ENCODE measurements at regions not wholly inside any gene's neighbourhood (a gene's known extent, or its start where the extent isn't known, plus 50 kb on each side); places are given as distances from the start of the nearest gene placed in this dataset.

DNA sequence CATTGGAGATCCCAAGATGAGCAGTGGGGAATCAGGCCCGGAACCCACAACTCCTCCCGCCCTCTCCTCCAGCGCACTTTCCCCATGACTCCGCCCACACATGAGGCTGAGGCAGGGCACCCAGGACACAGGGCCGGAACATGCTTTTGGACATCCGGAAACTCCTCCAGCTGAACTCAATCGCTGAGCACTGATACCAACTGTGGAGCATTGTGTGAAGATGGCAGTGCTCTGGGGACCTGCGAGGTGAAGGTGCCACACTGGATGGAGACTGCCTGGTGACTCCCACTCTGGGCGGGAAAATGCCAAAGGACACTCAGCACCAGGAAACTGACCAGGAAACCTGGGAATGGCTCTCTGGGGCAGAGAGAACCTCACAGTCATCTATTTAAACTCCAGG lies 189.1 kb downstream of the FAM43A start (continued):
- TF ChIP-seq, protein P1, sequence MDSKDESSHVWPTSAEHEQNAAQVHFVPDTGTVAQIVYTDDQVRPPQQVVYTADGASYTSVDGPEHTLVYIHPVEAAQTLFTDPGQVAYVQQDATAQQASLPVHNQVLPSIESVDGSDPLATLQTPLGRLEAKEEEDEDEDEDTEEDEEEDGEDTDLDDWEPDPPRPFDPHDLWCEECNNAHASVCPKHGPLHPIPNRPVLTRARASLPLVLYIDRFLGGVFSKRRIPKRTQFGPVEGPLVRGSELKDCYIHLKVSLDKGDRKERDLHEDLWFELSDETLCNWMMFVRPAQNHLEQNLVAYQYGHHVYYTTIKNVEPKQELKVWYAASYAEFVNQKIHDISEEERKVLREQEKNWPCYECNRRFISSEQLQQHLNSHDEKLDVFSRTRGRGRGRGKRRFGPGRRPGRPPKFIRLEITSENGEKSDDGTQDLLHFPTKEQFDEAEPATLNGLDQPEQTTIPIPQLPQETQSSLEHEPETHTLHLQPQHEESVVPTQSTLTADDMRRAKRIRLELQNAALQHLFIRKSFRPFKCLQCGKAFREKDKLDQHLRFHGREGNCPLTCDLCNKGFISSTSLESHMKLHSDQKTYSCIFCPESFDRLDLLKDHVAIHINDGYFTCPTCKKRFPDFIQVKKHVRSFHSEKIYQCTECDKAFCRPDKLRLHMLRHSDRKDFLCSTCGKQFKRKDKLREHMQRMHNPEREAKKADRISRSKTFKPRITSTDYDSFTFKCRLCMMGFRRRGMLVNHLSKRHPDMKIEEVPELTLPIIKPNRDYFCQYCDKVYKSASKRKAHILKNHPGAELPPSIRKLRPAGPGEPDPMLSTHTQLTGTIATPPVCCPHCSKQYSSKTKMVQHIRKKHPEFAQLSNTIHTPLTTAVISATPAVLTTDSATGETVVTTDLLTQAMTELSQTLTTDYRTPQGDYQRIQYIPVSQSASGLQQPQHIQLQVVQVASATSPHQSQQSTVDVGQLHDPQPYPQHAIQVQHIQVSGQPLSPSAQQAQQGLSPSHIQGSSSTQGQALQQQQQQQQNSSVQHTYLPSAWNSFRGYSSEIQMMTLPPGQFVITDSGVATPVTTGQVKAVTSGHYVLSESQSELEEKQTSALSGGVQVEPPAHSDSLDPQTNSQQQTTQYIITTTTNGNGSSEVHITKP (tag by site-specific recombination; IDR thresholded peaks at IDR 0.05) = no peak

DNA sequence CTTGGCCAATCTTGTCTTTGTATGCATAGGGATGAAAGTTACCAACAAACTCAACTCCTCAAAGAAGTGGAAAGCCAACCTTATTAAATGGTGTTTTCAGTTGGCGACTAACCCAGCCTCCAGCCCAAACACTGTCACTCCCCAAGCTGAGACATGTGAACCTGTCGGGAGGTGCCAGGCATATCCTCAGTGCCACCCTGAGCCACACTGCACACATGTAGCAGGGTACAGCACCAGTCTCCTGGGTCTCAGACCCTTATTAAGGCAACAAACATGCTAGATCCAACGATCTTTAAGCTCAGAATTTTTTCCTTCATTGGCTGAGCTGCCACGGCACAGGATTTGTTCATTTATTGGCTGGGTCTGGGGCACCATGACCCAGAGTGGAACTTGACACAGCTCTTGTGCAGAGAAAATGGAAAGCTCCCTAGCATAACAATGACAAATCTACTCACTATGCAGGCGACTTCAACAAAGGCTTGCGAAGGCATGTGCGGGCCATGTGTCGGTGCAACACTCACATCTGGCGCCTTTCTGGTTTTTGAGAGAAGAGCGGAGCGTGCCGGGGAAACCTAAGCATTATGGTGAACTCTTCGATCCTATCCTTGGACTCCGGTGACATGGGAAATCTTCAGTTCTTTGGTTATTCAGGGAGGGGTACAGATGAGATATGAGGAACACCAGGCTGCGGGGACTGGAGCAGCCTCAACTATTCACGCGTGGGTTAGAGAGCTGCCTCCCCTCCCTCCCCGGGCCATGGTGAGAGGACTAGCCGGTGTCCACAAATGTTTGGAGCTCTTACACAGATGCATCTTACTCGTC lies 190.1 kb downstream of the FAM43A start:
- H3K4me1 ChIP-seq (ENCODE audit: control insufficient read depth, insufficient read depth, low read length) = peaks cover 3% of the 10 kb centered on the region; the same call in 1 of the 2 replicates
- ChIA-PET CTCF (interaction anchor here (0.5 kb wide), 1 partner anchor 126 kb away, joined by 3 read pairs; no protein-coding TSS in a partner anchor), POLR2A (no interaction called here)
- no peak overlapping the region for H3K4me3 ChIP-seq (ENCODE audit: low read depth, low read length)
- no peaks in the 10 kb centered on the region for H3K9me3 ChIP-seq (ENCODE audit: control insufficient read depth, insufficient read depth, low read depth, low read length)
- TF ChIP-seq ZNF621 (tag by site-specific recombination; IDR thresholded peaks at IDR 0.05) = no peak
- no peak for TF ChIP-seq ZNF529 (tag by site-specific recombination; IDR thresholded peaks at IDR 0.05; ENCODE audit: insufficient replicate concordance)
- no peak for TF ChIP-seq ZNF623 (tag by site-specific recombination; IDR thresholded peaks at IDR 0.05)
- H3K36me3 ChIP-seq (ENCODE audit: control insufficient read depth in 2 of 2, insufficient read depth in 1 of 2, low read length in 2 of 2) = no peaks in the 10 kb centered on the region
- no peak overlapping the region for H3K27ac ChIP-seq (ENCODE audit: extremely low read depth, low read depth, low read length)

DNA sequence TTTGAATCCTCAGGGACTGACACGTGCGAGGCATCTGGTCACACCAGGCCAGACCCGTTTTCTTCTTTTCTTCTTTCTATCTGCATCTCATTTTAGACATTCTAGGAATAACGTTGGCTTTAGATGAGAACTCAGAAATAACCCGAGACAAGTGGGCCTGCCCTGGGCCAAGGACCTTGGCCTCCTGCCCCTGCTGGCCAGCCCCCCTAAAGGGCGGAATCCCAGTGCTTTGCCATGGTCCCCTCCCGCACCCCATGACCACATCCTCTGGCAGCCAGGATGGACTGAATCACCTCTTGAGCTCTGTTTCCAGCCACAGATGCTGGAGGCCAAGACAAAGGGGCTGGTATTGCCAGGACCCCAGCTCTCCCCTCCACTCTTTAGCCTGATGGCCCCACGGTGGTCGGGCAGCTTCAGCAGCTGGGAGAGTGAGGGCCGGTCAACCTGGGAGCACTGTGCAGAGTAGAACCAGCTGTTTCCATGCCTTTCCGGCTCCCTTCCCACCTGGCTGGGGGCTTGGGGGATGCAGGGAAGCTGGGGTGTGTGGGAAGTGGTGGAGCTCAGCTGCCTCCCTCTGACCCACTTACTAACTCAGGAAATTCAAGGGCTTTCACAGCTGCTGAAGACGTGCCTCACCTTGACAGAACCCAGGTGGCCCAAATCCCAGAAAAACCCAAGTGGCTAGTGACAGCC lies 190.9 kb downstream of the FAM43A start:
- ChIA-PET CTCF (no interaction called here), POLR2A (no interaction called here)
- Histone ChIP-seq H3K27ac (ENCODE audit: extremely low read depth, low read depth, low read length) (no peak overlapping the region), H3K9me3 (ENCODE audit: control insufficient read depth, insufficient read depth, low read depth, low read length) (no peaks in the 10 kb centered on the region), H3K4me3 (ENCODE audit: low read depth, low read length) (no peak overlapping the region), H3K36me3 (ENCODE audit: control insufficient read depth in 2 of 2, insufficient read depth in 1 of 2, low read length in 2 of 2) (no peaks in the 10 kb centered on the region), H3K4me1 (ENCODE audit: control insufficient read depth, insufficient read depth, low read length) (peaks cover 3% of the 10 kb centered on the region; the same call in 1 of the 2 replicates)
- TF ChIP-seq ZNF23 (tag by site-specific recombination; IDR thresholded peaks at IDR 0.05; ENCODE audit: borderline replicate concordance) = no peak
- TF ChIP-seq KLF16 (tag by site-specific recombination; IDR thresholded peaks at IDR 0.05) = no peak
- TF ChIP-seq, protein P2, sequence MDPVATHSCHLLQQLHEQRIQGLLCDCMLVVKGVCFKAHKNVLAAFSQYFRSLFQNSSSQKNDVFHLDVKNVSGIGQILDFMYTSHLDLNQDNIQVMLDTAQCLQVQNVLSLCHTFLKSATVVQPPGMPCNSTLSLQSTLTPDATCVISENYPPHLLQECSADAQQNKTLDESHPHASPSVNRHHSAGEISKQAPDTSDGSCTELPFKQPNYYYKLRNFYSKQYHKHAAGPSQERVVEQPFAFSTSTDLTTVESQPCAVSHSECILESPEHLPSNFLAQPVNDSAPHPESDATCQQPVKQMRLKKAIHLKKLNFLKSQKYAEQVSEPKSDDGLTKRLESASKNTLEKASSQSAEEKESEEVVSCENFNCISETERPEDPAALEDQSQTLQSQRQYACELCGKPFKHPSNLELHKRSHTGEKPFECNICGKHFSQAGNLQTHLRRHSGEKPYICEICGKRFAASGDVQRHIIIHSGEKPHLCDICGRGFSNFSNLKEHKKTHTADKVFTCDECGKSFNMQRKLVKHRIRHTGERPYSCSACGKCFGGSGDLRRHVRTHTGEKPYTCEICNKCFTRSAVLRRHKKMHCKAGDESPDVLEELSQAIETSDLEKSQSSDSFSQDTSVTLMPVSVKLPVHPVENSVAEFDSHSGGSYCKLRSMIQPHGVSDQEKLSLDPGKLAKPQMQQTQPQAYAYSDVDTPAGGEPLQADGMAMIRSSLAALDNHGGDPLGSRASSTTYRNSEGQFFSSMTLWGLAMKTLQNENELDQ (tag by site-specific recombination; IDR thresholded peaks at IDR 0.05; ENCODE audit: low read depth) = no peak
- no peak for TF ChIP-seq ZNF433 (tag by site-specific recombination; IDR thresholded peaks at IDR 0.05; ENCODE audit: low read depth)

DNA sequence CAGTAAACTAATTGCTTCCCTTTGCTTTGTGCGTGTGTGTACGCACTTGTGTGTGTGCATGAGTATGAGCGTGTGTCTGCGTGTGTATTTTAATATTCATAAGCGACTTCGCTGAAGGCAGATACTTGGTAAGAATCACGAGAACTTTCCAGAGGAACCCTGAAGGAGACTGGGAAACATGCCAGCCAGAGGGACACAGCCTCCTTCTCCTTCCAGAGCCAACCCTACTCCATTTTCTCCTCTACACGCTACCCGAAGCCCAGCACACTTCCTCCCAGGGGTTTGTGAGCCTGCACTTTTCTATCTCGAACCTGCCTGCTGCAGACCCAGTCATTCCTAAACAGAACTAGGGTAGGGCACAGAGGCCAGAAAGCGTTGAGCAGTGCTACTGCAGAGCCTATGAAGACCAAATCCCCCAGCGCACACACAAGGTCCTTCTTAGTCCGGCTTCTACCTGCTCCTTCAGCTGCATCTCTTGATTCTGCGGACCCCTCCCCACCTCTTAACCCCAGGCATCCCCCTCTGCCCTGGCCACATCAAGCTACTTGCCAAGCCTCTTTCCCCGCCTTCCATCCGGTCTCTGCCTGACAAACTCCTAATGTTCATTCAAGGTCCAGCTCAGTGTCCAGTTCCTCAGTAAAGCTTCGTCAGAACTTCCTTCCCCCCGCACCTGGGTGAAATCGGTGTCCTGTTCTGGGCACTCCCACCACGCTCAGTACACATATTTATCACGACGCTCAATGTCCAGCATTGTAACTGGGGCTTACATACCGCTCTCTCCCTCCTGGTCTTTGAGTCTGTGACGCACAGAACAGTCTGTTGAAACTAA lies 191.8 kb downstream of the FAM43A start:
- POLR2A ChIA-PET = no interaction called here

More for the DNA sequence above, 191.8 kb downstream of the FAM43A start:
- TF ChIP-seq, protein P3, sequence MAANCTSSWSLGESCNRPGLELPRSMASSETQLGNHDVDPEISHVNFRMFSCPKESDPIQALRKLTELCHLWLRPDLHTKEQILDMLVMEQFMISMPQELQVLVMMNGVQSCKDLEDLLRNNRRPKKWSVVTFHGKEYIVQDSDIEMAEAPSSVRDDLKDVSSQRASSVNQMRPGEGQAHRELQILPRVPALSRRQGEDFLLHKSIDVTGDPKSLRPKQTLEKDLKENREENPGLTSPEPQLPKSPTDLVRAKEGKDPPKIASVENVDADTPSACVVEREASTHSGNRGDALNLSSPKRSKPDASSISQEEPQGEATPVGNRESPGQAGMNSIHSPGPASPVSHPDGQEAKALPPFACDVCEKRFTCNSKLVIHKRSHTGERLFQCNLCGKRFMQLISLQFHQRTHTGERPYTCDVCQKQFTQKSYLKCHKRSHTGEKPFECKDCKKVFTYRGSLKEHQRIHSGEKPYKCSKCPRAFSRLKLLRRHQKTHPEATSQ (tag by site-specific recombination; IDR thresholded peaks at IDR 0.05) = no peak
- no peaks in the 10 kb centered on the region for H3K9me3 ChIP-seq (ENCODE audit: control insufficient read depth, insufficient read depth, low read depth, low read length)
- CTCF ChIA-PET = no interaction called here
- no peaks in the 10 kb centered on the region for H3K36me3 ChIP-seq (ENCODE audit: control insufficient read depth in 2 of 2, insufficient read depth in 1 of 2, low read length in 2 of 2)
- H3K27ac ChIP-seq (ENCODE audit: extremely low read depth, low read depth, low read length) = no peak overlapping the region
- no peaks in the 10 kb centered on the region for H3K4me1 ChIP-seq (ENCODE audit: control insufficient read depth, insufficient read depth, low read length)
- H3K4me3 ChIP-seq (ENCODE audit: low read depth, low read length) = no peak overlapping the region
